GM19467 (cell line): ENCODE measurements at regions not wholly inside any gene's neighbourhood (a gene's known extent, or its start where the extent isn't known, plus 50 kb on each side); places are given as distances from the start of the nearest gene placed in this dataset.
"Not testable (repeated sequence)": the region's sequence is repeated elsewhere in the genome, so short reads cannot be mapped to it uniquely, and the experiment has no call there.

Source experiments
- ATAC-seq: cut with Tn5 transposase; IDR thresholded peaks from one replicate; pipeline ENCODE4 v1.9.1; 2021; ENCODE audit warnings: mild to moderate bottlenecking, moderate library complexity; ENCODE audit not compliant: unreplicated experiment

- ATAC-seq, result not testable (repeated sequence)
Observed at GRCh38 chr22:22774762-22775161, 112.9 kb upstream of the IGLL5 start.

- ATAC-seq, result no peak
Observed at GRCh38 chr22:22776121-22776520, 111.5 kb upstream of the IGLL5 start.

GRCh38 chr22:22779213-22779612 lies 108.4 kb upstream of the IGLL5 start:
- ATAC-seq, result no peak

GRCh38 chr22:22783575-22783974 lies 104.0 kb upstream of the IGLL5 start:
- ATAC-seq, result no peak

GRCh38 chr22:22784249-22785039 lies 103.2 kb upstream of the IGLL5 start:
- ATAC-seq, result no peak

GRCh38 chr22:22785316-22786065 lies 102.1 kb upstream of the IGLL5 start:
- ATAC-seq, result no peak

GRCh38 chr22:22786301-22787115 lies 101.1 kb upstream of the IGLL5 start:
- ATAC-seq, result no peak

GRCh38 chr22:22787151-22787550 lies 100.5 kb upstream of the IGLL5 start:
- ATAC-seq, result no peak

GRCh38 chr22:22787786-22788459 lies 99.7 kb upstream of the IGLL5 start:
- ATAC-seq, result no peak

- ATAC-seq, result no peak
Observed at GRCh38 chr22:22788460-22789037, 99.1 kb upstream of the IGLL5 start.

GRCh38 chr22:22789233-22789921 lies 98.2 kb upstream of the IGLL5 start:
- no peak for ATAC-seq

GRCh38 chr22:22789922-22790845 lies 97.4 kb upstream of the IGLL5 start:
- ATAC-seq, result no peak

- no peak for ATAC-seq
Observed at GRCh38 chr22:22791438-22792181, 96.0 kb upstream of the IGLL5 start.

- ATAC-seq, result not testable (repeated sequence)
Observed at GRCh38 chr22:22792205-22792786, 95.3 kb upstream of the IGLL5 start.

GRCh38 chr22:22795639-22796038 lies 92.0 kb upstream of the IGLL5 start:
- ATAC-seq, result not testable (repeated sequence)

GRCh38 chr22:22796724-22797123 lies 90.9 kb upstream of the IGLL5 start:
- ATAC-seq, result no peak

GRCh38 chr22:22798232-22798616 lies 89.4 kb upstream of the IGLL5 start:
- ATAC-seq, result no peak

- no peak for ATAC-seq
Observed at GRCh38 chr22:22798716-22799115, 88.9 kb upstream of the IGLL5 start.
